Liver (tissue), 8 donors: ENCODE measurements at regions not wholly inside any gene's neighbourhood (a gene's known extent, or its start where the extent isn't known, plus 50 kb on each side); places are given as distances from the start of the nearest gene placed in this dataset.

Source experiments
- DNase-seq: peaks from one replicate; pipeline ENCODE4 v3.0.0-alpha.2; 2017; ENCODE audit warnings: low spot score
- H3K27ac ChIP-seq, 2 donors: one replicate each; pipeline ENCODE4 v1.7.0; 2013; ENCODE audit warnings: inconsistent platforms in 2 of 2, low read length in 2 of 2, control low read depth in 1 of 2, low read depth in 1 of 2, mild to moderate bottlenecking in 1 of 2
- H3K27me3 ChIP-seq, 4 donors: one replicate each; pipeline versions ENCODE4 v1.6.1 to v1.7.0; 2013; ENCODE audit warnings: low read length in 3 of 4, inconsistent platforms in 1 of 4, mild to moderate bottlenecking in 1 of 4, moderate library complexity in 1 of 4; ENCODE audit not compliant: control insufficient read depth in 4 of 4, insufficient read depth in 4 of 4
- H3K36me3 ChIP-seq, 4 donors: one replicate each; pipeline versions ENCODE4 v1.6.1 to v1.7.0; 2013; ENCODE audit warnings: low read length in 3 of 4, mild to moderate bottlenecking in 3 of 4, low read depth in 1 of 4, moderate library complexity in 1 of 4; ENCODE audit not compliant: control insufficient read depth in 4 of 4, insufficient read depth in 3 of 4
- H3K4me1 ChIP-seq, 4 donors: one replicate each; pipeline versions ENCODE4 v1.6.1 to v1.7.0; 2013; ENCODE audit warnings: low read length in 3 of 4, mild to moderate bottlenecking in 3 of 4, moderate library complexity in 1 of 4; ENCODE audit not compliant: control insufficient read depth in 4 of 4, insufficient read depth in 4 of 4
- H3K4me3 ChIP-seq, 3 donors: one replicate each; pipeline versions ENCODE4 v1.6.1 to v1.7.0; 2013; ENCODE audit warnings: low read length in 3 of 3, control low read depth in 1 of 3, low read depth in 1 of 3, mild to moderate bottlenecking in 1 of 3
- H3K9ac ChIP-seq, 2 donors: one replicate each; pipeline ENCODE4 v1.7.0; 2013; ENCODE audit warnings: low read length in 2 of 2, mild to moderate bottlenecking in 2 of 2, moderate library complexity in 2 of 2, control low read depth in 1 of 2, low read depth in 1 of 2
- H3K9me3 ChIP-seq, 4 donors: one replicate each; pipeline versions ENCODE4 v1.6.1 to v1.7.0; 2013; ENCODE audit warnings: low read length in 3 of 4; ENCODE audit not compliant: control insufficient read depth in 4 of 4
- CTCF ChIP-seq: fragments of 150-350 bp; IDR thresholded peaks from 2 replicates; pipeline ENCODE4 v1.5.1; 2017; ENCODE audit warnings: improper control_type of control experiment, low read depth, low read length; ENCODE audit not compliant: missing input control
- FOXA2 ChIP-seq: IDR thresholded peaks from 2 replicates; pipeline ENCODE4 v1.6.1; 2016; ENCODE audit warnings: antibody characterized with exemption
- RXRA ChIP-seq, 2 donors: IDR thresholded peaks; 2 replicates each; pipeline ENCODE4 v1.6.1; 2017 to 2018; ENCODE audit warnings: antibody characterized with exemption in 2 of 2, mild to moderate bottlenecking in 1 of 2
- SP1 ChIP-seq: IDR thresholded peaks from 2 replicates; pipeline ENCODE4 v1.6.1; 2018; ENCODE audit warnings: antibody characterized with exemption, mild to moderate bottlenecking
- WGBS: extraction: QIAGEN DNeasy Blood & Tissue Kit; methylation state at CpG from one replicate; pipeline ENCODE4 v1.1.7; 2013; 5-methylcytosine and 5-hydroxymethylcytosine counted together
- TF ChIP-seq, protein P1 (sequence below): IDR thresholded peaks from 2 replicates; pipeline ENCODE4 v1.6.1; 2016; ENCODE audit warnings: antibody characterized with exemption
- donor health status: healthy.
- donor health status: healthy.
- donor health status: healthy.
- donor health status: healthy.
- donor health status: healthy.

GRCh38 chr5:148952097-148952867 is 110.6 kb downstream of the SH3TC2 start (continued):
- TF ChIP-seq CTCF (no peak), RXRA (IDR thresholded peaks at IDR 0.05) (no peak)
- TF ChIP-seq, protein P1, sequence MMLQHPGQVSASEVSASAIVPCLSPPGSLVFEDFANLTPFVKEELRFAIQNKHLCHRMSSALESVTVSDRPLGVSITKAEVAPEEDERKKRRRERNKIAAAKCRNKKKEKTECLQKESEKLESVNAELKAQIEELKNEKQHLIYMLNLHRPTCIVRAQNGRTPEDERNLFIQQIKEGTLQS: no peak

GRCh38 chr5:148953711-148954110 is 109.2 kb downstream of the SH3TC2 start:
- Histone ChIP-seq H3K9ac (no peak overlapping the region), H3K27ac (no peak overlapping the region), H3K4me1 (no peaks in the 10 kb centered on the region), H3K27me3 (no peaks in the 10 kb centered on the region), H3K4me3 (no peak overlapping the region), H3K9me3 (no peaks in the 10 kb centered on the region), H3K36me3 (no peaks in the 10 kb centered on the region)
- no peak for TF ChIP-seq RXRA (IDR thresholded peaks at IDR 0.05)
- TF ChIP-seq SP1: no peak
- TF ChIP-seq FOXA2: no peak
- WGBS: 88% methylated on average over 1 of the region's 1 CpG
- no peak for DNase-seq
